Myocyte (in vitro differentiated cells): ENCODE measurements at regions not wholly inside any gene's neighbourhood (a gene's known extent, or its start where the extent isn't known, plus 50 kb on each side); places are given as distances from the start of the nearest gene placed in this dataset.

Source experiments
- DNase-seq: peaks from one replicate; pipeline ENCODE4 v3.0.0-alpha.2; 2012; ENCODE audit warnings: low read depth

DNA sequence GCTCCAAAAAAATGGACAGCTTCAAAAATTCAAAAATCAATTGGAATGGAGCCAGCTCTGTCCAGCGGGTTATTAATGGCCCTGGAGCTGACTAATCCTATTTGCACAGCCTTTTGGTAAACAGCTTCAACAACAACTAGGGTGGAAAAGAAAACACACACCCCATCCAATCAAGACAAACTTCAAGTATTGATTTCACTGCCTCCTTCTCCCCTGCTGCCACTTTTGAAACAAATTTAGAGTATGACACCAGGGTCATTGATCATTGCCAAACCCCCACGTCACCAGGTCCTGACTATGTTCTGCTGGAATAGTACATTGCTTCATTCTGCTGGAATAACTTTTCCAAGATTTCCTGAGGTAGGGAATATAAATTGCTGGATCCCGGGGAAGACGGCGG lies 56.8 kb upstream of the GTF3A start:
- no peak for DNase-seq

- DNase-seq = no peak
Observed at GRCh38 chr13:27370305-27370872, 54.0 kb upstream of the GTF3A start.

GRCh38 chr13:27371932-27372331 lies 52.5 kb upstream of the GTF3A start:
- DNase-seq = no peak

DNA sequence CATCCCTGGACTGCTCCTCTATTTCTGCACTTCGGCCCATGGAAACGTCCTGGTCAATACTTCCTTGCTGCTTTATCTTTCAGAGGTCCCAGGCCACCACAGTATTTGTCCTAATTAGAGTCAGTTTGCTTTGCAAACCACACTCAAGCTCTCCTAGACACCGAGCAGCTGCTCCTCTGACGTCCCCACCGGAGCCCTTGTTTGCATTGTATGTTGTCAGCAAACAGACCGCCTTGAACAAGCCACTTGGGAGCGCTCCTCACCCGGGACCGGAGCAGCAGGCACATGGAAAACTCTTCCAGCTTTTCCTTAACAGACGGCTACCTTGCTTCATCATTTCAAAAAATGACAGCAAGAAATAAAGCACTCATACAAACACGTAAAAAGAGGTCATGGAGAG lies 51.5 kb upstream of the GTF3A start:
- DNase-seq = peak; percentile 69

- DNase-seq = no peak
Observed at GRCh38 chr13:27374126-27374613, 50.2 kb upstream of the GTF3A start.
